ENCODE measurements at regions not wholly inside any gene's neighbourhood (a gene's known extent, or its start where the extent isn't known, plus 50 kb on each side); places are given as distances from the start of the nearest gene placed in this dataset.

- no peak for TF ChIP-seq CTCF (conservative IDR thresholded peaks at IDR 0.05; ENCODE audit: low read depth, low read length)
- no peak for TF ChIP-seq FOS (IDR thresholded peaks at IDR 0.05; ENCODE audit: low read depth, low read length)
- no peak for TF ChIP-seq RFX5 (IDR thresholded peaks at IDR 0.05; ENCODE audit: low read depth, low read length)
- TF ChIP-seq SMC3 (IDR thresholded peaks at IDR 0.05; ENCODE audit: low read depth, low read length), result no peak
- no peak for TF ChIP-seq CEBPB (IDR thresholded peaks at IDR 0.05; ENCODE audit: low read depth, low read length)
- no peak for TF ChIP-seq POLR2A (IDR thresholded peaks at IDR 0.05; ENCODE audit: low read depth, low read length)
- no peak for TF ChIP-seq CHD1 (IDR thresholded peaks at IDR 0.05; ENCODE audit: low read depth, low read length)
- no peak for TF ChIP-seq RAD21 (IDR thresholded peaks at IDR 0.05; ENCODE audit: low read length)
- TF ChIP-seq USF2 (IDR thresholded peaks at IDR 0.05; ENCODE audit: low read depth, low read length), result no peak
- no peak for TF ChIP-seq MXI1 (IDR thresholded peaks at IDR 0.05; ENCODE audit: borderline replicate concordance, low read depth, low read length)
- TF ChIP-seq MAFK (IDR thresholded peaks at IDR 0.05; ENCODE audit: low read depth, low read length), result no peak
- no peak for TF ChIP-seq BHLHE40 (IDR thresholded peaks at IDR 0.05; ENCODE audit: low read depth, low read length)
- no peak for TF ChIP-seq MAZ (IDR thresholded peaks at IDR 0.05; ENCODE audit: borderline replicate concordance, low read depth, low read length)
Measured at GRCh38 chr11:90840071-90840470, 617.2 kb upstream of the CHORDC1 start.

Measured in IMR-90 (cell line).